HUDEP-2 (cell line): ENCODE measurements at regions not wholly inside any gene's neighbourhood (a gene's known extent, or its start where the extent isn't known, plus 50 kb on each side); places are given as distances from the start of the nearest gene placed in this dataset.

Source experiments
- DNase-seq, 76 experiments: peaks; one replicate each; lab custom pipeline; 2025; ENCODE audit not compliant: unreplicated experiment in 76 of 76; lab: John Stamatoyannopoulos, UW

GRCh38 chr18:59760212-59760611 is 63.0 kb upstream of the CCBE1 start:
- DNase-seq, result no peak

- no peak for DNase-seq
Observed at GRCh38 chr18:59758837-59759236, 61.6 kb upstream of the CCBE1 start.

- no peak for DNase-seq
Observed at GRCh38 chr18:59758106-59758505, 60.9 kb upstream of the CCBE1 start.

GRCh38 chr18:59752666-59753065 is 55.4 kb upstream of the CCBE1 start:
- no peak for DNase-seq

- no peak for DNase-seq
Observed at GRCh38 chr18:59751186-59751585, 54.0 kb upstream of the CCBE1 start.

- no peak for DNase-seq
Observed at GRCh38 chr18:59748628-59749360, 51.6 kb upstream of the CCBE1 start.
